Sciatic nerve (tissue), 2 donors: ENCODE measurements at regions not wholly inside any gene's neighbourhood (a gene's known extent, or its start where the extent isn't known, plus 50 kb on each side); places are given as distances from the start of the nearest gene placed in this dataset.

Experiments
- ATAC-seq: fragments of 200-7000 bp; cut with Tn5 transposase; one replicate; pipeline ENCODE4 v1.9.1; 2020; ENCODE audit warnings: mild to moderate bottlenecking, moderate library complexity
- DNase-seq: peaks from one replicate; pipeline ENCODE4 v3.0.0-alpha.2; 2020; ENCODE audit warnings: low spot score
- intact Hi-C: fragments of 100-400 bp; cut with DNase I; formaldehyde crosslinking; loops from one replicate; pipeline ENCODE4 v1.14.2; 2022
- donor health status: DM: no; HTN: no; CAD: no.
- donor health status: DM: no; HTN: no; CAD: no.

DNA sequence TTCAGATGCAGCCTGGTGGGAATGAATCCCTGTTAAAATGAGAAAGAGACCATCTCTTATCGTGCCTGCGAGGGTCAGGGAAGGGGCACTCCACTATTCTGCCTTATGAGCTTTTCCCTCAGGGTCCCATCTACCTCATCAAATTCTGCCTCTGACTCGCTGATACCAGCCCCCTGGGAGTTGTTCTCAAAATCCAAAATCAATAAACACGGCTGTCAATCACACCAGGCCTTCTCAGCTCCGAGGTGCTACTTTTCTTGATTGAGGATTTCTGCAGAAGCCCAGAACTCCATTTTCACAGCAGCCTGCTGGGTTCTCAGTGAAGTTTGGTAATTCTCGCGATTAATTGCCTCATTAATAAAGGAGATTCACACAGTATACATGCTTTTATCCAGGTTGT lies 312.6 kb downstream of the STIM2 start:
- ATAC-seq = no peak

DNA sequence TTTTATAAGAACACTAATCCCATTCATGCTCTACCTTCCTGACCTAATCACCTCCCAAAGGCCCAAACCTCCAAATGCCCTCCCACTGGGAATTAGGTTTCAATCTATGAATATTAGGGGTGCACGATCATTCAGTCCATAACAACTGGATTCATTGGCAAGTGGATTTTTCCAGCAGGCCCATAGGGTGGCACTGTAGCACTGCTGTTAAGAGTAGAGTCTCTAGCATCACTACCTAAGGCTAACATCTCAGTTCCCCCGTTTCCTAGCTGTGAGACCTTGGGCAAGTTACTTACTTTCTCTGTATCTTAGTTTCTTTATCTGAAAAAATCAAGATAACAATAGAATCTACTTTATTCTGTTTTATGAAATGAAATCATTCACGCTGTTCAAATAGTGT lies 315.8 kb downstream of the STIM2 start:
- intact Hi-C loops = no loop called here

More for the DNA sequence above, 312.6 kb downstream of the STIM2 start:
- intact Hi-C loops = no loop called here
- DNase-seq = no peak

GRCh38 chr4:27176881-27177280 lies 316.2 kb downstream of the STIM2 start:
- ATAC-seq (no peak), DNase-seq (no peak)
- intact Hi-C loops = no loop called here

More for the DNA sequence above, 315.8 kb downstream of the STIM2 start:
- no peak for ATAC-seq
- DNase-seq = no peak

GRCh38 chr4:27178061-27178460 lies 317.4 kb downstream of the STIM2 start:
- DNase-seq = no peak
- intact Hi-C loops = no loop called here
- ATAC-seq = no peak

DNA sequence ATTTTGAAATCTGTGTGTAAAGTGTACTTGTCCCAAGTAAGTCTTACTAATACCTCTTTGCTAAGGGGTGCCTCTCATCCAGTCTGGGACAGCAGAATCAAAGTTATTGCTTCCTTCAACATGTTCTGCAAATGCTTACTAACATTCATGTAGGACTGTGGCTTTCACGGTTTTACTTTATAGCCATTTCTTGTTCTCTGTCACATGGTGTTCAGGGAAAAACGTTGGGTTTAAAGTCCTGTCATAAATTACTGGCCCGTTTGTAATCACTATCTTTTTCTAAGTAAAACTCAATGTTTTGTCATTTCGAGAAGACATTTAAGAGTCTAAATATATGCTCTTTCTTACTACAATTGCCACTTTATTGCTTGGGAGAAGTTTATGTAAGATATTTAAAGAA lies 321.1 kb downstream of the STIM2 start:
- intact Hi-C loops = no loop called here
- no peak for DNase-seq
- ATAC-seq = no peak

DNA sequence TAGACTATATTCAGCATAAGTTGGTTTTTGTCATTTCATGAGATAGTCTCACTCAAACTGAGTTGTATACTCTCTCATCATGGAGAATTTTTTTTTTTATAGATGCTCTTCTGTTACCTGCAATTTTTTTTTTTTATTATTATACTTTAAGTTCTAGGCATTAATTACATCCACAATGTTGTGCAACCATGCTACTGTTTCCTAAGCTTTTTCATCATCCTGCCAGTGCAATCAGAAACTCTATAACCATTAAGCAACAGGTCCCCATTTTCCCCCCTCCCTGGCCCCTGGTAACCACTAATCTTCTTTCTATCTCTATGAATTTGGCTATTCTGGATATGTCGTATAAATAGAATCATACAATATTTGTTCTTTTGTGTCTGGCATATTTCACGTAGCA lies 321.6 kb downstream of the STIM2 start:
- intact Hi-C loops = no loop called here
- no peak for DNase-seq
- no peak for ATAC-seq

- DNase-seq (no peak), ATAC-seq (no peak)
- intact Hi-C loops = no loop called here
These were observed 324.0 kb downstream of the STIM2 start for GRCh38 chr4:27184508-27185155.

- intact Hi-C loops = no loop called here
- DNase-seq (no peak), ATAC-seq (no peak)
These were observed 326.1 kb downstream of the STIM2 start for GRCh38 chr4:27186710-27187109.

DNA sequence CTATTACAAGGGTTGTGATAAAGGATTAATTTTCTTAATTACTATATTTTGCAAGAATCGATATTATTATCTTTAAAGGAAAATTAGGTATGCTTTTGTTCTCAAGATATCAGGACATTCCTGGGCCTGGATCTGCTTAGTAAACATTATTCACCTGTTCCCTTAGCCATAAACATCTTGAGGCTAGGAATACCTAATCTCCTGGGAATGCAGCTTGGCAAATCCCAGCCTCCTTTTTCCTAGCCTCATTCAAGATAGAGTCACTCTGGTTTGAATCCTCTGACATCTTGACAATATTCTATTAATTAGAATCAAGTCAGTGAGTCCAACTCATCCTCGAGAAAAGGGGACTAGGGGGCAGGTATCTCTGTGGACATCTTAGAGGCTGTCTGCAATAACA lies 327.1 kb downstream of the STIM2 start:
- DNase-seq (no peak), ATAC-seq (no peak)
- intact Hi-C loops = no loop called here

DNA sequence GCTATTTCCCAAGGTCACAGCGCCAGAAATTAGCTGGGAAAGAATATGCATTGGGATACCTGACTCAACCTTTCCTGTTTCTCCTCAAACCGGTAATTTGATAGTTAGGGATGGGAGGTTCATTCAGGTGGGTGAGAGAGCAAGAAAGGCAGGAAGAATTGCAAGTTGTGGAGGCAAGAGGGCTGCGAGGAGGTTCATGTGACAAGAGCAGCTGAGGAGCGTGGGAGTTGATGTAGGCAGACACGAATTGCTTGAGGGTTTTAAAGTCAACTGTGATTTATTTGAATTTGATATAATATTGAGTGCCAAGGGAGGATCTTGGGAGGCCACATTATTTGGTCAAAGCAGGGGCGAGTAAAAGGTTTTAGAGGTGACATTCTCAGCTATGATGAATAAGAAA lies 329.0 kb downstream of the STIM2 start:
- no peak for ATAC-seq
- DNase-seq = no peak
- intact Hi-C loops = no loop called here

DNA sequence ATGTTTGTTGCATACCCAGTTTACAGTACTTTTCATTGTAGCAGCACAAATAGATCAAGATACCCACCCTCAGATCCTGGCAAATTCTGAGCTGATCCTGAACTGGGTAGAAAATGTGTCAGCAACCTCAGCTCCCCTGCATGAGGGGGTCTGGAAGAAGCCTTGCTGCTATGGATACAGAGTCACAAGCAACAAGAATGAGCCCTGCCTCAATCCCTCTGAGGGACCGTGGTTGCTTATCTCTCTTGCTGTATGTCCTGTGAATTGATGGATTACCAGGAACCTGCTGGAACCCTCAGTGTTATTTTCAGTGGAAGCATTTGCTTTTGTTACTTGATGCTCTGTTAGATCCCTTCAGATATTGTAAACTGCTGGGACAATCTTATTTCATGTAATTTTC lies 331.0 kb downstream of the STIM2 start:
- ATAC-seq = no peak
- no peak for DNase-seq

GRCh38 chr4:27194599-27195176 lies 334.0 kb downstream of the STIM2 start:
- intact Hi-C loops = no loop called here
- DNase-seq (no peak), ATAC-seq (no peak)

More for the DNA sequence above, 331.0 kb downstream of the STIM2 start:
- intact Hi-C loops = no loop called here

GRCh38 chr4:27198246-27198645 lies 337.6 kb downstream of the STIM2 start:
- ATAC-seq (no peak), DNase-seq (no peak)
- intact Hi-C loops = no loop called here

DNA sequence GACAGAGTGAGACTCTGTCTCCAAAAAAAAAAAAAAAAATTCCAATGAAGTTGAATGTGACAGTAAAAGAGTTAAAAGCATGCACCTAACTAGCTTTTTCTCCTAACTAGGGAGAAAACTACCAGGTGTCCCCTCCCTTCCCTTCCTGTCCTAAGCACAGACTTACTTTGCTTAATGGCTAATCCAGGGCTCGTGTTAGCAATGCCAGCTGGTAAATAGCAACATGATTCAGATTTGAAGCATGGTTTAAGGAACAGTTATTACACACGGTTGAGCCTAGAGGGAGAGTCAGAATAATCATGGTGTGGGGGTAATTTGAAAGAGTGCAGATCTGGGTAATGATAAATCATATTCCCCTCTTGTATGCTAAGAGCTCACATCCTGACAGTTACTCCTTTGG lies 338.3 kb downstream of the STIM2 start:
- DNase-seq = no peak
- intact Hi-C loops = no loop called here
- ATAC-seq = no peak

DNA sequence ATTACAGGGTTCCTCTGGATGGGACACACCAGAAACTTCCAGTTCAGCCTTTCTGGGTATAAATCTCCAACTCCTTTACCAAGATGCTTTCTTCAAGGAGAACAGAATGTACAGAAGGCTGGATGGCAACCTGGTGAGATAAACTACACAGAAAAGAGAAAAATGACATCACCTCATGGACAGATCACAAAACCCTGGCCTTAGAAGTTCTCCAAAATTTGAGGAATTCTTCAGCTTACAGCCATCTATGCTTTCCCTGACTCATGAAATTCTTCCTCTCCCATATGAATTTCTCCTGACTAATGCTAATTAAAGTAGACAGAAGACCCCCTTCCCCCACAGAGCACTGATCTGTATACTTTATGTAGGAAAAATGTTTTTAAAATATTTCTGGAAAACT lies 345.4 kb downstream of the STIM2 start:
- DNase-seq (no peak), ATAC-seq (no peak)
- intact Hi-C loops = no loop called here

DNA sequence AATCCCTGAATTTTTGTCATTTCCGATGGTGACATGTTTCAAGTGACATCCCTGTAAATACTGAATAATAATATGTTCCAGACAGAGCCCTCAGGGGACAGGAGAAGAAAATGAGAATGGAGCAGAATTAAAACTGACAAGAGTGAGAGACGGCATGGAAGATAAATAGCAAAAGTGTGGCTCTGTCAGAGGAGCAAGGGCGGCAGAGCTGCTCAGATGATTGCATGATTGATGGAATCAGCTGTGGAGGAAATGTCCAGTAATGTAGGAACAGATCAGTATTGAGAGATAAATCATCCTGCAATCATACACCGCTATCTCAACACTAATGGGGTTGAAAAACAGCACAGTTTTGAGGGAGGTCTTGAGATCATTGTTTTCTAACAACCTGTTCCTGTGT lies 350.3 kb downstream of the STIM2 start:
- intact Hi-C loops = no loop called here
- ATAC-seq (no peak), DNase-seq (no peak)

DNA sequence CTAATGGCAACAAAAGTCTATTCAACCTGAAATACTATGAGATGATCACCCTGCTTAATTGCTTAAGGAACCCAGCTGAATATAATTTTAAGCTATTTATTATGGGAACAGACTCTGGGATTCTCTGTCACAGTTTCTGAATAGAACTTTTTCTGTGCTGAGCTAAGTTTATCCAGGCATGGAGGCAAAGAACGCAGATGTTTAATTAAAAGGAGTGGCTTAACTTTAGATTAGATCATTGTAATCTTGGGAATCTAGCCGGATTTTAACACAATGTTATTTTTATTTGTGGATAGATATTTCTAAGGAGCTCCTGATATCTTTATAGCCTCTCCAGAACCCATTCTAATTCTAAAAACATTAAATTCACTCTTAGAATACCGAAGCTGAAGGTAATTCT lies 353.4 kb downstream of the STIM2 start:
- intact Hi-C loops = no loop called here
- ATAC-seq = no peak
- no peak for DNase-seq

DNA sequence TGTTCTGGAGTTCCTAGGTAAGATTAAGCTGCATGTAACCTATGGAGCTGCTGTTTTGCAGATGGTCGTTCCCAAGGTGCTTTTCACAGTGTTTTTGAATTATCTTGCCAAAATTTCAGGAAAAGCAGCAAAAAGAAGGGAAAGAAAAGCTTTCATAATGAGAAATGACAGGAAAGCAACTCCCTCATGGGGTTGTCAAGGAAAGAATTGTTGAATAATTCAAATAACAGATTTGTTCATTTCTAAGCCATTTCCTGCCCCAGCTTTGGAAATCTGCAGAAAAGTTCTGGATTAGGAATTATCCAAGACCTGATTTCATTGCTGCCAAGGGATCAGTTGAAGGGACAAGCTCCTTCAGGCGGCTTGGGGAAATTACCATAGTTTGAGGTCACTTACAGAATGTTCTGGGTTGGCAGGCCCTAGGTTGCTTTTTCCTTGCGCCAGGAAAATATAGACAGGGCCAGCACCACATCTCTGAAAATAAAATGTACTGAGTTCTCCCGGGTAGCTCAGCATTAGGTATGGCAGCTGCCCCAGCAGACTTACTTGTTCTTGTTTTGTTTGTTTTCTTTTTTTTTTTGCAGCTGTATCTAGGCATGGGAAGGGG lies 354.7 kb downstream of the STIM2 start:
- no peak for ATAC-seq
- intact Hi-C loops = no loop called here
- DNase-seq = no peak

DNA sequence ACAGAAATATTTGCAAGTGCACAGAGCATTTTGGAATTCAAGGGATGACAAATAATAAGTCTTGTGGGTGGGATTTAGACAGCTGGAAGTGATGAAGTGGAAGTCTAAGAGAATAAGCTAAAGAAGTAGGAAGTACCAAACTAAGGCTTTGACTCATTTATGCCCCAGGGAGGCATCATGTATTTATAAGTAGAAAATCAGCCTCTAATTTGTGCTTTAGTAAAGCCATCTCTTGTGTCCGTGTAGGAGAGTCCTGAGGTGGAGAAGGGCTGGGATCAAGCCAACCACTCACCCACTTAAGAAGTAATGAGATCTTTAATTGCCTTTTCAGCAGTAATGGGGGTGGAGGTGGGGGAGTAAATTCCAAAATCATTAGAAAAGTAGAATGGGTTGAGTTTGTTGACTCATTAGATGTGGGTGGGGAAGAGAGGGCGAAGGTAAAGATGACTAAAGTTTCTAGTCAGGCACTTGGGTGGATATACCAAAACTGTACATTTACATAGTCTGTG lies 356.7 kb downstream of the STIM2 start:
- intact Hi-C loops = no loop called here
- DNase-seq (no peak), ATAC-seq (no peak)

- intact Hi-C loops = no loop called here
- ATAC-seq (no peak), DNase-seq (no peak)
These were observed 357.4 kb downstream of the STIM2 start for GRCh38 chr4:27218013-27218412.

GRCh38 chr4:27223326-27223725 lies 362.7 kb downstream of the STIM2 start:
- no peak for DNase-seq
- intact Hi-C loops = no loop called here
- ATAC-seq = no peak
